EH (cell line): ENCODE measurements at regions not wholly inside any gene's neighbourhood (a gene's known extent, or its start where the extent isn't known, plus 50 kb on each side); places are given as distances from the start of the nearest gene placed in this dataset.

ENCODE experiments used
- DNase-seq: peaks from one replicate; pipeline ENCODE4 v3.0.0-alpha.2; 2015; ENCODE audit warnings: low read depth

DNA sequence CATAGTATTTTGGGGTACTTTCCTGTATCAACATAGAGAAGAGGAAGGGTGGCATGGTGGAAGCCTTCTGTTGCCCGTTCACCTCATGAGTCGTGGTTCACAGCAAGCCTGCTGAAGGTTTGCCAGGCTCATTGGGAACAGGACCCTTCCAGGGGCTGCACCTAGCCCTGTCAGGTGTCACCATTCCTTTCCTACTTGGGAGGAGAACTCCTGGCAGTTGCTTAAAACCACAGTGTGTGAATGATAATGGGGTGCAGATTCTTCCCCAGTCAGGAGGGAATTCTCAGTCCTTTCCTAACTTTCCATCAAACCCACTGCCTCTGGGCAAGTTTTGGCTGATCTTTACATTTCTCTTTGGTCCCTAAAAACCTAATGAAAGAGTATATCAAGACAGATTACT is 99.4 kb upstream of the CTNND2 start:
- no peak for DNase-seq

DNA sequence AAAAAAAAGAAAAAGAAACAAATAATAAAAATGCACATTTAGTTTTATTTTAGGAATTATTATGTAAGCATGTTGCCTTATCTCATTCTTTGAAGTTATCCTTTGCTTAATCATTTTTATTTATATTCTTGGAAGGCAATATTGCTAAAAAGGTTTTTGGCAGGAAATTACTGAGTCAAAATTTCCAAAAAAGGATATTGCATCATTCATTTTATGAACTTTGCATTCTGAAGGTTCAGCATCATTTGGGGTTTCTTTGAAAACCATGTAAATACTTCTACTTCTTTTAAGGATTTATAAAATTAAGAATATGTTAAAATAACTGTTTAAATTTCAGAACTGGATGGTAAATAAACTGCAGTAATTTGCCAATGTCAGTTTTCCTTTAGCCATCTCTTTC is 94.2 kb upstream of the CTNND2 start:
- DNase-seq, result no peak

DNA sequence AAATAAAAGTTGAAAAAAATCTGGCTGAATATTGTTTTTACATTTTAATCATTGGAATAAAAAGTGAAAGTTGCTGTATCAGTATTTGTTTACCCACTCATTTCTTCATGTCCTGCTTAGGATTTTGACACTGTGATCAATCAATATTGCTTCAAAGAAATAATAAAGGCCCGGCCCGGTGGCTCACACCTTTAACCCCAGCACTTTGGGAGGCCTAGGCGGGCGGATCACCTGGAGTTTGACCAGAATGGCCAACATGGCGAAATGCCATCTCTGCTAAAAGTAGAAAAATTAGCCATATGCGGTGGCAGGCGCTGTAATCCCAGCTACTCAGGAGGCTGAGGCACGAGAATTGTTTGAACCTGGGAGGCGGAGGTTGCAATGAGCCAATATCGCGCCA is 93.7 kb upstream of the CTNND2 start:
- DNase-seq, result no peak

DNA sequence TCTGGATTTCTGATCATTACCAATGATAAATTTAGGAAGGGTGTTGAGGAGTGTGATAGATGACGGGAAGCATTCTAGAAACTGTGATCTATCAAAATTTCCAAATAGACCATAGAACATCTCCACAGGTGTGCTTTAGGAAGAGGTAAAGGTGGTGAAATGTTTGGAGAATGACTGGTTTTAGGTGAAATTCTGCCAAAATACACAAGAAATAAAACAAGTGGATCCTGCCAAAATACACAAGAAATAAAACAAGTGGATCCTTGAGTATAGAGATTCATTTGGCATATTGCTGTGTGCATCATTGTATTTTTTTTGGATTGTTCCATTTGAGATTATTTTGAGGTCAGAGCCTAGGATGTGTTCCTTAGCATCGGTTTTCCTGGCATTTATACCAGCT is 88.3 kb upstream of the CTNND2 start:
- no peak for DNase-seq

DNA sequence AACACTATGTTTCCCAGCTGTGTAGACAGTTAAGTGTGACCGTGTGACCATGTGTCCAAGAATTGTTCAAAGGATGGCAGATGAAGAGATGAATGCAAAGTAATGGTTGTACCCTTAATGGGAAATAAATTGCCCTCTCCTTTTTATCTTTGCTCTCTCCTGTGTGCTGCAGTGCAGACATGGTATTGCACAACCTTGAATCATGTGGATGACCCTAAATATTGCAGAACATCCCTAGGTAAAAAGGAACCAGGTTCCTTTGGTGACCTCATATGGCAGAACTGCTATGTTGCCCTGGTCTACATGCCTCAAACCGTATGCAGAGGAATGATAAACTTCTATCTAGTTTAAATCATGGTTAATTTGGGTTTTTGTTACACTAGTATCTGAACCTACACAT is 81.7 kb upstream of the CTNND2 start:
- DNase-seq, result no peak

DNA sequence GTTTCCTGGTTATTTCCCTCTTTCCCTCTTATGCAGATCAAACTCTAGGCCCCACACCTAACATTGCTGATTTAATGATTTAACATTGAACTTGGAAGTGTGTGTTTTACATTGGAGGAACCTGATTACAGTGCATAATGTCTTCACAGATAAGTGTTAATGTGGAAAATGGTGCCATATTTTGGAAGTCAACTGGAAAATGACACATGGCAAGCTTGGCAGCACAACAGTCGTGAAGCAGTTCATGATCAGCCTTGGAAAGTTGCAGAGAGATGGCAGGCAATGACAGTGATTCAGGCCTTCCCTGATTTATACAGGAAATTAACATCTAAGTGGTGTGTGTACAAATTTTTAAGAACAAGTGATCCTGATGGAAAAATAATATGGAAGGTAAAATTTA is 80.0 kb upstream of the CTNND2 start:
- no peak for DNase-seq

DNA sequence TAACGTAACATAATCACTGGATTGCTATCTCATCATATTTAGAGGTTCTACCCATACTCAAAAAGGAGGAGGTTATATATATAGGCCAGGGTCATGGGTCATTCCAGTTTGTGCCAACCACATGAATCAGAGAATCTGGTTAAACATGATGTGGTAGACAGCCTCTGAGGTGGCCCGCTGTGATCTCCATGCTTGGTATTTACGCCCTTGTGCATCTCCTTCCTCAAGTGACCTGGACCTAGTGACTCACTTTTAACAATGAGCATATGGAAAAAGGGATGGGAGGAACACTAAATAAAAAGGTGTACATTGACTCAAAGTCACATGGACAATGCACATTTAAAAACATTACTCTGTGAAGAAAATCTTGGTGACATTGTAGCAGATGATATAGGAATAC is 77.7 kb upstream of the CTNND2 start:
- DNase-seq, result no peak

DNA sequence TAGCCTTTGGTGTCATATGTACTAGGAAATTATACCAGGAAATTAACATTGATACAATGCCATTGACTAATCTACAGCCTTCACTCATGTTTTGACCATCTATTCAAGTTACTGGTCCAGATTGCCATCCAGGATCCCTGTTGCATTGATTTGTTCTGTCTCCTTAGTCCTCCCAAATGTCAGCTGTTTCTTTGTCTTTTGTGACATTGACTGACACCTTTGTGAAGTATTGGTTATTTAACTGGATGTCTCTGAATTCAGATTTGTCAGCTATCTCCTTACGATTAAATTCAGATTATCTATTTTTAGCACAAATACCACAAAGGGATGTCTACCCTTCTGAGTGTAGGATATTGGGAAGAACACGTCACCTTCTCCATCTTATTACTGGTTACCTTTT is 73.7 kb upstream of the CTNND2 start:
- DNase-seq, result no peak

DNA sequence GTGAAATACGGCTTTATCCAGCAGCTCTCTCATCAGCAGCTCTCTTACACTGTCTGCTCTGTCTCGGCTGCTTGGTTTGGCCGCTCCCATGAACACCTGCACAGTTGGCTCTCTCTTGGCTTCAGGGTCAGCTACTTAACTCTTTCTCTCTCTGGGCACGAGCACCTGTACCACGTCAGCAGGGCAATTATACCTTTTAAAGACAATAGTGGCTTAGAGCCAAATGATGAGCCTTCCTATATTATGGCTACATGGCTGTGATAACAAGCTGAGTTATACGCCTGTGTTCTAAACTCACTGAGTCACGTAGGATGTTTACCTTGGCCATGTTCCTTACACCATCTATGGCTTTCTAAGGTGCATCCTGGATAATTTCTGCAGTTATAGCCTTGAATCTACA is 69.2 kb upstream of the CTNND2 start:
- no peak for DNase-seq

DNA sequence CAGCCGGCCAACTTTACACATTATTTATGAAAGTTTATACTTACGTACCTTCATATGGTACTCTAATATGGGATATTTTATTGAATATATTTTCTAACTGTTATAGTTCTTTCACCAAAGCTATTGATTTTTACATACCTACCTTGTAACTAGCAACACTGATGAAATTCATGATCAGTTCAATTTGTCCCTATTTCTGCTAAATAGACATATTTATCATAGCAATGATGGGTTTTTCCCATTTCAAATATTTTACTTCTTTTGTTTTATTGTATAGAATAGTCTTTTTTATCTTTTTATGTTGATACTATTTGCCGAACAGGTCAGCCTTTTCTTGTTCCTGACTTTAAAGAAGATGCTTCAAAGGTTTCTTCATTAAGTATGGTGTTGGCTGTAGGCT is 59.0 kb upstream of the CTNND2 start:
- no peak for DNase-seq

DNA sequence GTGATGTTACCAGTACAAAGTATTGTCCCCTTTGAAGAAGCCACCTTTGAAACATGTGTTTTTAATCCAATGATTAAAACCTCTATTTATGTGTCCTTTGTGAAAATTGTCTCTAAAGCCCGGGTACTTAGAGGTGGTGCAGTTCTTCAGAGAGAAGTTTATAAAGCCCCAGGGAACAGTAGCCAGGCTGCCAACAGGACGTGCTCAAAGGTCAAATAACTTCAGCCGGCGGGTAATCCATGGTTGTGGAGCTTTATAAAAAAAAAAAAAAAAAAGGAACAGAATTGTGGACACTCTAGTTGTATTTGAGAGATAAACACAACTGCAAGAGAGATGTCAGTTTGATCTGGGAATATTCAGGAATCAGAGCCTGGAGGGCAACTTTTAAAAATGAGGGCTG is 57.9 kb upstream of the CTNND2 start:
- DNase-seq, result no peak

DNA sequence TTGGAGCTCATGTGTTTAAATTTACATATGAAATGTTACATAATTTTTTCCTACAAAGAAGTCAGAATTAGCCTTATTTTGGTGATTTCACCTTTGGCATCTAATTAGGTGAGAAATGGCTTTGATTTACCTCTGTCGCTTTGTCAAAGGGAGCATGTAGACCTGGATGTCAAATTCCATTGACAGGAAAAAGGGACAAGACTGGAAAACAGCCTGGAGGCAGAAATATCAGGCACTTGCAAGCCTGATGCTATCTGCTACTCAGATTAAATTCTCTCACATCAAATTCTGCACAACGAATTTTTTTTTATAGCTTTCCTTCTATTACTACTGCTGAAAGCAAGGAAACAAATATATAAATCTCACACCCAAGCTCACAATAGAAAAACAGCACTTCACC is 54.1 kb upstream of the CTNND2 start:
- no peak for DNase-seq

DNA sequence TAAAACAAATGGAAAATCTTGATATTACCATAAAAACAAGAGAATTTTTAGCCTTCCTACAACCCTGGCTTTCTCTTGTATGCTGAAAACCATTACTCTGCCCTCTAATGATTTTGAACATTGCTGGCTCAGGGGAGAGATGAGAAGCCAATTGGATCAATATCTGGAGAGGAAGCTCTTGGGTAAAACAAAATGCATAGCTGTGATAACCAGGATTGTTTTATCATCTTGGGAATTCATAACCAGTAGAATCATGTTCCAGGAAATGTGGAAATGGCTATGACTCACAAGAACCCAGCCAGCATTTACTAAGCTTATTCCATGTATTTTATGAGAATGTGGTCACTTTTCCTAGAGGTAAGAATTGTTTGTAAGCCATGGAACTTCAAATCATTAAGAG is 51.1 kb upstream of the CTNND2 start:
- no peak for DNase-seq
